ENCODE measurements at regions not wholly inside any gene's neighbourhood (a gene's known extent, or its start where the extent isn't known, plus 50 kb on each side); places are given as distances from the start of the nearest gene placed in this dataset.

GRCh38 chr6:142561511-142562265 lies 259.9 kb downstream of the ADGRG6 start:
- no peak for DNase-seq

GRCh38 chr6:142562865-142563264 lies 261.1 kb downstream of the ADGRG6 start:
- DNase-seq, result no peak

- peak; percentile 51 for DNase-seq
These were observed 265.0 kb downstream of the ADGRG6 start for GRCh38 chr6:142566628-142567396.

- DNase-seq, result no peak
These were observed 265.7 kb downstream of the ADGRG6 start for GRCh38 chr6:142567461-142567860.

GRCh38 chr6:142568857-142569597 lies 267.2 kb downstream of the ADGRG6 start:
- no peak for DNase-seq

GRCh38 chr6:142569676-142570075 lies 267.9 kb downstream of the ADGRG6 start:
- no peak for DNase-seq

- DNase-seq, result no peak
These were observed 268.4 kb downstream of the ADGRG6 start for GRCh38 chr6:142570221-142570671.

- DNase-seq, result no peak
These were observed 291.1 kb downstream of the ADGRG6 start for GRCh38 chr6:142592876-142593275.

GRCh38 chr6:142597836-142598235 lies 296.0 kb downstream of the ADGRG6 start:
- DNase-seq, result no peak

- no peak for DNase-seq
These were observed 299.6 kb downstream of the ADGRG6 start for GRCh38 chr6:142601427-142601826.

- DNase-seq, result no peak
These were observed 301.2 kb downstream of the ADGRG6 start for GRCh38 chr6:142602972-142603371.

GRCh38 chr6:142605922-142606485 lies 304.2 kb downstream of the ADGRG6 start:
- DNase-seq, result no peak

GRCh38 chr6:142612956-142613355 lies 311.1 kb downstream of the ADGRG6 start:
- DNase-seq, result no peak

GRCh38 chr6:142613981-142614380 lies 312.2 kb downstream of the ADGRG6 start:
- no peak for DNase-seq

GRCh38 chr6:142617158-142617557 lies 315.4 kb downstream of the ADGRG6 start:
- DNase-seq, result no peak

- DNase-seq, result no peak
These were observed 320.0 kb downstream of the ADGRG6 start for GRCh38 chr6:142621822-142622221.

- DNase-seq, result no peak
These were observed 319.8 kb downstream of the HIVEP2 start for GRCh38 chr6:142624978-142625715.

GRCh38 chr6:142627474-142627873 lies 317.5 kb downstream of the HIVEP2 start:
- DNase-seq, result no peak

- no peak for DNase-seq
These were observed 313.2 kb downstream of the HIVEP2 start for GRCh38 chr6:142631517-142632385.

- no peak for DNase-seq
These were observed 311.7 kb downstream of the HIVEP2 start for GRCh38 chr6:142633317-142633716.

GRCh38 chr6:142635130-142635529 lies 309.8 kb downstream of the HIVEP2 start:
- DNase-seq, result no peak
